NCI-H345 treated with DMSO at 0.1 percent for 48 hours (cell line): ENCODE measurements at regions not wholly inside any gene's neighbourhood (a gene's known extent, or its start where the extent isn't known, plus 50 kb on each side); places are given as distances from the start of the nearest gene placed in this dataset.

Experiments
- DNase-seq: peaks from one replicate; lab custom pipeline; 2025; ENCODE audit not compliant: unreplicated experiment; lab: John Stamatoyannopoulos, UW

DNA sequence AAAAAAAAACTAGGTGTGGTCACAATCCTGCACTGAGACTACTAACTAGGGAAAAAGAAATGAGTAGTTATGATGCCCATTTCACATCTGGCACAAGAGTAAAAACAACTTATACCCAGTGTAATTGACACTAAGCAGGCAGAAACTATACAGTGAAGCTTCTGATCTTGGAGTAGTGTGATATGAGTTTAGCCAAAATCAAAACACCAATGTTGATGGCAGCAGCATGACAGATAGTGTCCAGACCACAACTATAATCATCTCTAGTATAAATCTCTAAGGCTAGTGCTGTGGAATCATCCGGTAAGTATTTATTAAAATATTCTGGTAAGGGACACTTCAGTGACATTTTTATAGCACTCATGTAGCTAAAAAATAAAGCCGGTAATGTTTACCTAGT is 108.5 kb upstream of the EPHA6 start:
- DNase-seq: no peak

GRCh38 chr3:96706509-96706908 is 107.9 kb upstream of the EPHA6 start:
- DNase-seq: no peak

GRCh38 chr3:96711816-96712215 is 102.6 kb upstream of the EPHA6 start:
- no peak for DNase-seq

GRCh38 chr3:96712792-96713191 is 101.6 kb upstream of the EPHA6 start:
- no peak for DNase-seq

DNA sequence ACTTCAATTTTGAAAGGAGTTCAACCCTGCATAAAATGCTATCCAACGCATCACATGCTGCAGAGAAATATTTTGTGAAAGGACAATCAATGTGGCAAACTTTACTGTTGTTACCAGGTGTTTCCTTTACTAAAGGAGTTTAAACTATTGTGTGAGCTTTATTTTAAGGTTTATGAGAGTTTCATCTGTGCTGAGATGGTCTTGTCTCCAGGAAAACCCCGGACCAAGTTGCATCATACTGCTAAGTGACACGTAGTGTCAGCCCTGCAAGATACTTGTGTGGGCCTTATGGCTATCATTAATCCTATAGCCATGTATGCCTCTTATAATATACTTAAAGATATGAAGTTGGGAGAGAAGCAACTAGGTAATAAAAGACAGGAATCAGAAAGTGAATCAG is 94.5 kb upstream of the EPHA6 start:
- no peak for DNase-seq

- no peak for DNase-seq
These were observed 83.4 kb upstream of the EPHA6 start for GRCh38 chr3:96731031-96731430.

DNA sequence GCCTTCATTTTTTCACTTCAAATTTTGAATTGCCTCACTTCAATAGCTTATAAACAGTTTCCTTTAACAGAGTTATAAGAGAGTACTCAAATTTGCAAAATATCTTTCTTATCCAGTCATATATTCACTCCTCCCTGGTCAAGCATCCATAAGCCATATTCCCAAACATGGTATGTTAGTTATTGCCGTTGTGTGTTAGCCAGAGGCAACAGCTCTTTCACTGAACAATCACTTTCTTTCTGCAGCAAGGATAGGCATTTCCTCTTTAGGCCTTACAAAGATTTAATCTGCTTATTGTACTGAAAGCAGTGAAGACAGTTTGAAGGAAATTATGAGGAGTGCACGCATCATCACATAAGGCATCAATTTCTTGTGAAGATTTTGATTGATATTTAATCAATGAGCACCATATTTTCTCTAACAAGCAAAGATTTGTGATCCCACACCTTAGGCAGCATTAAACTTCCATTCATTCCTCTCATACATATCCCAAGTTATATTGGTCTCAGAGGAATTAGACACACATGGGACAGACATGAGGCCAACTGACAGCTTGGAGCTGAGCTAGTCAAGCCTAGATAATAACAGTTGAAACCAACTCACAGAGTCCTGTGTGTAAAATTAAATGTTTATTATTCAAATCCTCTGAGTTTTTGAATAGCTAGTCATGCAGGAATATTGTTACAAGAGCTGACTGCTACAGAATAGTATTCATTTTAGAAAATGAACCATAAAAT is 80.0 kb upstream of the EPHA6 start:
- no peak for DNase-seq

GRCh38 chr3:96748139-96748538 is 66.3 kb upstream of the EPHA6 start:
- no peak for DNase-seq

GRCh38 chr3:96750094-96750767 is 64.2 kb upstream of the EPHA6 start:
- DNase-seq: no peak

DNA sequence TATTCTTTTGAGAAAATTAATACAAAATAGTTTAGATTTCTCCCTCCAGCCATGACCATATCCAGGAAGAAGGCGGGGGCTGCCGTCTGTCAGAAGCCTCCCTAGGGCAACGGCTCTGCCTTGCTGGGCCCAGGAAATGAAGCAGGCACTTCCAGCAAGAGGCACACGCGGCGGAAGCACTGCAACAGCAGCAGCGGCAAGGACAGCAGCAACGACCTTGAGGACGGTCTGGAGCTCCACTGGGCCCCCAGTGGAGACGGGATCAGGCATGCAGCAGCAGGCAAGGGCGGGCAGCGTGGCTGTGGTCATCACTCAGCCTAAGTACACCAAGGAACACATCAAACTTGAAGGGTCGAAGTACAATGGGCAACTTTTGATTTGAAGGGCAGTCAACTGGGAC is 61.3 kb upstream of the EPHA6 start:
- DNase-seq: no peak

DNA sequence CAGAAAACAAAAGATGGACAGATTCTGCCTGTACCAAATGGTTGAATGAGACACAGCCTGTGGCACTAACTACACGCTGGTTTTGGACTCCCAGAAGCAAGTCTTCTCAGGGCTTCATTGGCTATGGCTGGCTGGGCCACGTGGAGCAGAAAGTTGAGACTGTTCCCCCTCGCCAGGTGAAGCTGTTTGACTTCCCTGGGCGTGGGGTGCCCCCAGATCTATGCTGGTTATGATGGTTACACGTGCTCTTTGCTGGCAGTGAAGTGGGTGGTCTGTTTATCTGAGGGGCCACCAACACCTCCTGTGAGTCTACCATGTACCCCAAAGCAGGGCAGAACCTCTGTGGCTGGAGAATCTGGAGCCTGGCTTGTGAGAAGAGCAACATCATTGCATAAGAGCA is 60.3 kb upstream of the EPHA6 start:
- DNase-seq: no peak

GRCh38 chr3:96755519-96755918 is 58.9 kb upstream of the EPHA6 start:
- no peak for DNase-seq

DNA sequence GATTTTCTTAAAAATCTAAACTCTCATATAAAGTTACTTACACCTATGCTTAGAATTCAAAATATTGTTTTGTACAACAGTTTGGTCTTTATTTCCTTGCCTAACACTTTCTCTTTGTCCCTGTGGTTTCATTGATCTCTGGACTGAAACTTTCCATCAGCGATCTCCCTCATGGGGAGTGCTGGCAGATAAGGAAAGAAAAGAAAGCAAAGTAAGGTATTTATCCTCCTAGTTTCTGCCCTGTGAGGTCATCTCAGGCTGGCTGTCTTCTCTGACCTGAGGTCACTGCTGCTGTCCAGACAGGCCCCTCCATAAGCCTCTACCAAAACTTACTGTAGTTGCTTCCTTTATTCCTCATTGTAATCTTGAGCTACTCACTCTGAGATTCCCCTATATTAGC is 57.9 kb upstream of the EPHA6 start:
- no peak for DNase-seq

- no peak for DNase-seq
These were observed 53.4 kb upstream of the EPHA6 start for GRCh38 chr3:96760956-96761355.
